Mucosa of descending colon (tissue), 3 donors: ENCODE measurements at regions not wholly inside any gene's neighbourhood (a gene's known extent, or its start where the extent isn't known, plus 50 kb on each side); places are given as distances from the start of the nearest gene placed in this dataset.

ENCODE experiments used
- ATAC-seq: fragments of 200-7000 bp; cut with Tn5 transposase; one replicate; pipeline ENCODE4 v1.9.1; 2020; ENCODE audit warnings: mild to moderate bottlenecking, moderate library complexity
- DNase-seq, 3 donors: peaks; one replicate each; pipeline ENCODE4 v3.0.0-alpha.2; 2020
- H3K36me3 ChIP-seq: fragments of 200-600 bp; one replicate; pipeline ENCODE4 v1.8.0; 2021; ENCODE audit warnings: low read depth, mild to moderate bottlenecking
- H3K4me1 ChIP-seq: fragments of 200-600 bp; one replicate; pipeline ENCODE4 v1.8.0; 2021; ENCODE audit warnings: low read depth, mild to moderate bottlenecking
- H3K4me3 ChIP-seq: fragments of 200-600 bp; one replicate; pipeline ENCODE4 v1.8.0; 2021; ENCODE audit warnings: mild to moderate bottlenecking
- H3K9me3 ChIP-seq: fragments of 200-600 bp; one replicate; pipeline ENCODE4 v1.8.0; 2021; ENCODE audit warnings: mild to moderate bottlenecking
- CTCF ChIP-seq: fragments of 200-600 bp; IDR thresholded peaks from one replicate; pipeline ENCODE4 v1.8.0; 2022; ENCODE audit warnings: antibody characterized with exemption, mild to moderate bottlenecking
- intact Hi-C, 2 donors: fragments of 100-400 bp; cut with DNase I in 1 of 2; cut with micrococcal nuclease in 1 of 2; formaldehyde crosslinking; loops; one replicate each; pipeline versions ENCODE4 v1.11.0 to v1.11.1; 2022; cut with DNase I, micrococcal nuclease
- donor health status: DM: no; HTN: no; CAD: no; lungs with moderate emphysema.
- donor health status: DM: no; HTN: no; CAD: no.
- donor health status: DM: no; HTN: yes; CAD: no.

- Histone ChIP-seq H3K36me3 (no peaks in the 10 kb centered on the region), H3K9me3 (peaks cover 8% of the 10 kb centered on the region), H3K4me3 (no peak overlapping the region), H3K4me1 (no peaks in the 10 kb centered on the region)
- DNase-seq, result no peak
- TF ChIP-seq CTCF, result no peak
- ATAC-seq, result peak; percentile 95
- intact Hi-C loops, result no loop called here
Measured at GRCh38 chr6:130298258-130298657, 67.6 kb upstream of the TMEM200A start.

- DNase-seq, result no peak
- TF ChIP-seq CTCF, result no peak
- Histone ChIP-seq H3K4me1 (no peaks in the 10 kb centered on the region), H3K36me3 (no peaks in the 10 kb centered on the region), H3K4me3 (no peak overlapping the region), H3K9me3 (peaks cover 8% of the 10 kb centered on the region)
- intact Hi-C loops, result no loop called here
- peak; percentile 48 for ATAC-seq
Measured at GRCh38 chr6:130296854-130297253, 69.0 kb upstream of the TMEM200A start.

- no peaks in the 10 kb centered on the region for H3K36me3 ChIP-seq
- ATAC-seq, result peak; percentile 66
- peak in 1 of 3 donors; percentile 59 for DNase-seq
- H3K4me3 ChIP-seq, result no peak overlapping the region
- H3K9me3 ChIP-seq, result peaks cover 8% of the 10 kb centered on the region
- TF ChIP-seq CTCF, result peak; percentile 6
- intact Hi-C loops, result no loop called here
- H3K4me1 ChIP-seq, result no peaks in the 10 kb centered on the region
Measured at GRCh38 chr6:130293800-130294199, 71.0 kb upstream of the SAMD3 start.

- no peak for TF ChIP-seq CTCF
- ATAC-seq (no peak), DNase-seq (no peak)
- Histone ChIP-seq H3K4me1 (no peaks in the 10 kb centered on the region), H3K4me3 (no peak overlapping the region), H3K9me3 (no peaks in the 10 kb centered on the region), H3K36me3 (no peaks in the 10 kb centered on the region)
- intact Hi-C loops, result loop anchor here in 1 of 2 donors (10.0 kb wide), 1 partner anchor 203 kb away; no protein-coding TSS in a partner anchor
Measured at GRCh38 chr6:130288065-130288464, 65.3 kb upstream of the SAMD3 start.

GRCh38 chr6:130282234-130282995 lies 59.7 kb upstream of the SAMD3 start:
- H3K9me3 ChIP-seq, result peaks cover under 1% of the 10 kb centered on the region
- DNase-seq, result peak in 1 of 3 donors; percentile 55

More at GRCh38 chr6:130282234-130282995, 59.7 kb upstream of the SAMD3 start:
- H3K4me1 ChIP-seq, result no peaks in the 10 kb centered on the region
- no peak overlapping the region for H3K4me3 ChIP-seq
- TF ChIP-seq CTCF, result no peak
- peak; percentile 50 for ATAC-seq
- intact Hi-C loops, result loop anchor here in 1 of 2 donors (10.0 kb wide), 1 partner anchor 198 kb away; no protein-coding TSS in a partner anchor
- H3K36me3 ChIP-seq, result no peaks in the 10 kb centered on the region
